HG03095 (cell line): ENCODE measurements at regions not wholly inside any gene's neighbourhood (a gene's known extent, or its start where the extent isn't known, plus 50 kb on each side); places are given as distances from the start of the nearest gene placed in this dataset.
"Not testable (repeated sequence)": the region's sequence is repeated elsewhere in the genome, so short reads cannot be mapped to it uniquely, and the experiment has no call there.

ENCODE experiments used
- ATAC-seq: cut with Tn5 transposase; IDR thresholded peaks from one replicate; pipeline ENCODE4 v1.9.1; 2021; ENCODE audit warnings: moderate library complexity; ENCODE audit not compliant: unreplicated experiment

GRCh38 chr3:69648126-69648525 lies 91.1 kb upstream of the MITF start:
- ATAC-seq, result no peak

GRCh38 chr3:69647511-69648110 lies 91.7 kb upstream of the MITF start:
- ATAC-seq, result no peak

- ATAC-seq, result no peak
These were observed 92.2 kb upstream of the MITF start for GRCh38 chr3:69647081-69647480.

GRCh38 chr3:69646287-69647067 lies 92.8 kb upstream of the MITF start:
- no peak for ATAC-seq

- ATAC-seq, result no peak
These were observed 96.7 kb upstream of the MITF start for GRCh38 chr3:69642606-69643005.

GRCh38 chr3:69639851-69640250 lies 99.4 kb upstream of the MITF start:
- no peak for ATAC-seq

GRCh38 chr3:69628951-69629350 lies 110.3 kb upstream of the MITF start:
- no peak for ATAC-seq

- ATAC-seq, result no peak
These were observed 126.0 kb upstream of the MITF start for GRCh38 chr3:69613286-69613685.

- ATAC-seq, result no peak
These were observed 126.5 kb upstream of the MITF start for GRCh38 chr3:69612791-69613190.

GRCh38 chr3:69609566-69609965 lies 129.7 kb upstream of the MITF start:
- ATAC-seq, result not testable (repeated sequence)

- no peak for ATAC-seq
These were observed 131.6 kb upstream of the MITF start for GRCh38 chr3:69607466-69608305.

- ATAC-seq, result no peak
These were observed 133.4 kb upstream of the MITF start for GRCh38 chr3:69605867-69606266.

GRCh38 chr3:69604735-69605450 lies 134.4 kb upstream of the MITF start:
- no peak for ATAC-seq

- ATAC-seq, result no peak
These were observed 137.2 kb upstream of the MITF start for GRCh38 chr3:69602112-69602511.

- no peak for ATAC-seq
These were observed 145.0 kb upstream of the MITF start for GRCh38 chr3:69594286-69594685.

- ATAC-seq, result no peak
These were observed 148.0 kb upstream of the MITF start for GRCh38 chr3:69591164-69591736.

GRCh38 chr3:69590111-69590510 lies 149.2 kb upstream of the MITF start:
- ATAC-seq, result no peak

GRCh38 chr3:69588170-69588569 lies 151.1 kb upstream of the MITF start:
- ATAC-seq, result no peak

GRCh38 chr3:69585472-69585871 lies 153.8 kb upstream of the MITF start:
- no peak for ATAC-seq

- ATAC-seq, result no peak
These were observed 157.2 kb upstream of the MITF start for GRCh38 chr3:69582044-69582443.
